ENCODE measurements at regions not wholly inside any gene's neighbourhood (a gene's known extent, or its start where the extent isn't known, plus 50 kb on each side); places are given as distances from the start of the nearest gene placed in this dataset.

DNA sequence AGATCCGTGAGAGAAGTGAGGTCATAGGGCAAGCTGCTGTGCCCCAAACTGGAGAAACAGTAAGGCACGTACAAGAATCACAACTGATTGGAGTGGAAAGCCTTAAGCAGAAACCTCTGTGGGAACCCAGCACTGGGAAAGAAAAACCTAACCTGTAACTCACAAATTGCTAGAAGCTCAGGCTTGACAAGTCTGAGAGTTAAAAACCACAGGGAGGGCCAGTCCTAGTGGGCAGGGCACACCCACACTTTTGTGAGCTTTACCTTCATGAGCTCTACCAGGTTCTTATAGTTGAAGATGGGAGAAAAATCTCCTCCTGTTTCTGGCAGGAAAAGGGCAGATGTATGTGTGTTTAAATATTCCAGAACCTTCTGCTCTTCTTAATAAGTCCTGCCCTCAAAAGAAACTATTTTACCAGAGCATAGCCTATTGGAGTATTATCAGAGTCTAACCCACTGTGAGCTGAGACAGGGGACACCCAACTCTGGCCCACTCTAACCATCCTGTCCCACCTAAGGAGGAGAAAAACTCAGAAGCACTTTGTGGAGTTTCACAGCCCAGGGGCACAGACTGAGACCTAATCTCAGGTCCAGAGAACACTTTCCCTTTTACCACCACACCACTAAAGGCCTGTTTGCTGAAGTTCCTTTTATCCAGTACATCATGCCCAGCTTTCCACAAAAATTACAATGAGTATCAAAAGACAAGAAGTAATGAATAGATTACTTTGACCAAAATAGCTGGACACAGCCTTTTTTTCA is 1265.7 kb upstream of the CHAC2 start:
- Histone ChIP-seq H2BK12ac (ENCODE audit: low read length) (no peak overlapping the region), H3K9ac (ENCODE audit: low read depth, low read length, poor library complexity) (no peak overlapping the region), H3K4ac (ENCODE audit: low read length) (no peak overlapping the region), H3K36me3 (replicated peaks in 1 of 2; ENCODE audit: control insufficient read depth in 2 of 2, insufficient read depth in 2 of 2, low read length in 2 of 2) (no peaks in the 10 kb centered on the region), H3K4me2 (ENCODE audit: insufficient read depth, low read length, poor library complexity, severe bottlenecking) (no peak overlapping the region), H4K8ac (ENCODE audit: low read depth, low read length) (no peak overlapping the region), H3K4me3 (ENCODE audit: low read length in 2 of 2) (no peak overlapping the region), H2BK5ac (ENCODE audit: low read length) (no peak overlapping the region), H3K27ac (replicated peaks; ENCODE audit: low read length) (no peak overlapping the region), H3K23ac (ENCODE audit: low read depth, low read length, poor library complexity) (no peak overlapping the region), H3K9me3 (replicated peaks in 1 of 2; ENCODE audit: control insufficient read depth in 2 of 2, insufficient read depth in 1 of 2, low read depth in 1 of 2, low read length in 2 of 2) (peaks cover 0 to 5% of the 10 kb centered on the region in 2 donors), H3K27me3 (ENCODE audit: control insufficient read depth in 3 of 3, insufficient read depth in 3 of 3, low read depth in 1 of 3, low read length in 3 of 3) (no peaks in the 10 kb centered on the region), H2AK5ac (ENCODE audit: low read depth, low read length) (no peak overlapping the region), H3K18ac (ENCODE audit: low read length) (no peak overlapping the region), H3K79me1 (ENCODE audit: low read depth, low read length) (no peaks in the 10 kb centered on the region), H4K91ac (ENCODE audit: low read depth, low read length, poor library complexity) (no peak overlapping the region), H3K14ac (ENCODE audit: low read length) (no peak overlapping the region), H2BK120ac (ENCODE audit: low read depth, low read length) (no peak overlapping the region), H3K4me1 (ENCODE audit: control insufficient read depth in 2 of 2, insufficient read depth in 1 of 2, low read depth in 1 of 2, low read length in 2 of 2) (no peaks in the 10 kb centered on the region), H2BK15ac (ENCODE audit: low read length) (no peak overlapping the region), H2AFZ (ENCODE audit: low read length) (no peak overlapping the region)
- WGBS, 2 donors (ENCODE audit: extremely low coverage in 2 of 2, insufficient read length in 2 of 2, insufficient replicate concordance in 1 of 2): no CpG with 5 or more reads among the region's 2 CpGs
- no peak for DNase-seq (ENCODE audit: low spot score)

DNA sequence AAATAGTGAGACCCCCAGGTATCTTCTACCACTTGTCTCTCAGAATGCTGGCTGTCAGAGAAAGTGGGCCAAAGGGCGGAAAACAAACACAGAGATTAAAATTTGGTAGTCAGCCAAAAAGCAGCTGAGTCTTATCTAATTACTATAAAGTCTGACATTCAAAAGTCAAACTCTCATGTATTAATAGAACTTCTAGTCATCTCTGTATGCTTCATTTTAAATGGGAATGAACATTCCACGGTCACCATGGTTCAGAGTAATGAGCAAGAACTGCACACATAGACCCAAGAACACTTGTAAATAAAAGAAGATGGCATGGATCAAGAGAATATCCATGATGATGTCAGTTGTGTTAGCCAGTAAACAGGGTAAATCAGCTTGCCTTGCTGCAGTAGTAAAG is 1267.0 kb upstream of the CHAC2 start:
- H2BK15ac ChIP-seq (ENCODE audit: low read length): no peak overlapping the region
- no peak for DNase-seq (ENCODE audit: low spot score)
- no peak overlapping the region for H3K4me3 ChIP-seq (ENCODE audit: low read length in 2 of 2)
- no peak overlapping the region for H2BK120ac ChIP-seq (ENCODE audit: low read depth, low read length)
- H2AFZ ChIP-seq (ENCODE audit: low read length): no peak overlapping the region
- no peaks in the 10 kb centered on the region for H3K27me3 ChIP-seq (ENCODE audit: control insufficient read depth in 3 of 3, insufficient read depth in 3 of 3, low read depth in 1 of 3, low read length in 3 of 3)
- H2AK5ac ChIP-seq (ENCODE audit: low read depth, low read length): no peak overlapping the region
- H3K9ac ChIP-seq (ENCODE audit: low read depth, low read length, poor library complexity): no peak overlapping the region
- H4K8ac ChIP-seq (ENCODE audit: low read depth, low read length): no peak overlapping the region
- no peaks in the 10 kb centered on the region for H3K4me1 ChIP-seq (ENCODE audit: control insufficient read depth in 2 of 2, insufficient read depth in 1 of 2, low read depth in 1 of 2, low read length in 2 of 2)
- H3K36me3 ChIP-seq (replicated peaks in 1 of 2; ENCODE audit: control insufficient read depth in 2 of 2, insufficient read depth in 2 of 2, low read length in 2 of 2): no peaks in the 10 kb centered on the region
- no peak overlapping the region for H3K4me2 ChIP-seq (ENCODE audit: insufficient read depth, low read length, poor library complexity, severe bottlenecking)
- H3K9me3 ChIP-seq (replicated peaks in 1 of 2; ENCODE audit: control insufficient read depth in 2 of 2, insufficient read depth in 1 of 2, low read depth in 1 of 2, low read length in 2 of 2): peaks cover 0 to 5% of the 10 kb centered on the region in 2 donors
- H4K91ac ChIP-seq (ENCODE audit: low read depth, low read length, poor library complexity): no peak overlapping the region
- H3K79me1 ChIP-seq (ENCODE audit: low read depth, low read length): no peaks in the 10 kb centered on the region
- WGBS, 2 donors (ENCODE audit: extremely low coverage in 2 of 2, insufficient read length in 2 of 2, insufficient replicate concordance in 1 of 2): no CpG with 5 or more reads among the region's 2 CpGs
- no peak overlapping the region for H3K18ac ChIP-seq (ENCODE audit: low read length)
- H3K14ac ChIP-seq (ENCODE audit: low read length): no peak overlapping the region
- no peak overlapping the region for H3K4ac ChIP-seq (ENCODE audit: low read length)
- H2BK5ac ChIP-seq (ENCODE audit: low read length): no peak overlapping the region
- no peak overlapping the region for H2BK12ac ChIP-seq (ENCODE audit: low read length)
- no peak overlapping the region for H3K27ac ChIP-seq (replicated peaks; ENCODE audit: low read length)
- H3K23ac ChIP-seq (ENCODE audit: low read depth, low read length, poor library complexity): no peak overlapping the region

DNA sequence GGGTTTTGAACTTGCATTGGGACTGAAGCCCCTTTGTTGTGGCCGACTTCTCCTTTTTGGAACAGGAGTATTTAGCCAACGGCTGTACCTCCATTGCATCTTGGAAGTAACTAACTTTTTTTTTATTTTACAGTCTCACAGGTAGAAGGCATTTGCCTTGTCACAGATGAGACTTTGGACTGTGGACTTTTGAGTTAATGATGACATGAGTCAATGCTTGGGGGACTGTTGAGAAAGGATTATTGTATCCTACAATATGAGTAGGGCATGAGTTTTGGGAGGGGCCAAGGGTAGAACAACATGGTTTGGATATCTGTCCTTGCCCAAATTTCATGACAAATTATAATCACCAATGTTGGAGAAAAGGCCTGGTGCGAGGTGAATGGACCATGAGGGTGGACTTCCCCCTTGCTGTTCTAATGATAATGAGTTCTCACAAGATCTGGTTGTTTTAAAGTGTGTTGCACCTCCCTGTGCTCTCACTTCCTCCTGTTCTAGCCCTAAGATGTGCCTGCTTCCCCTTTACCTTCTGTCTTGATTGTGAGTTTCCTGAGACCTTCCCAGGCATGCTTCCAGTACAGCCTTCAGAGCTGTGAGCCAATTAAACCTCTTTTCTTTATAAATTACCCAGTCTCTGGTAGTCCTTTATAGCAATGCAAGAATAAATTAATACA is 1269.4 kb upstream of the CHAC2 start:
- no peak overlapping the region for H2BK5ac ChIP-seq (ENCODE audit: low read length)
- DNase-seq (ENCODE audit: low spot score): no peak
- no peak overlapping the region for H4K8ac ChIP-seq (ENCODE audit: low read depth, low read length)
- H3K23ac ChIP-seq (ENCODE audit: low read depth, low read length, poor library complexity): no peak overlapping the region
- H2AFZ ChIP-seq (ENCODE audit: low read length): no peak overlapping the region
- no peaks in the 10 kb centered on the region for H3K27me3 ChIP-seq (ENCODE audit: control insufficient read depth in 3 of 3, insufficient read depth in 3 of 3, low read depth in 1 of 3, low read length in 3 of 3)
- no peak overlapping the region for H3K18ac ChIP-seq (ENCODE audit: low read length)
- no peak overlapping the region for H3K9ac ChIP-seq (ENCODE audit: low read depth, low read length, poor library complexity)
- WGBS, 2 donors (ENCODE audit: extremely low coverage in 2 of 2, insufficient read length in 2 of 2, insufficient replicate concordance in 1 of 2): no CpG with 5 or more reads among the region's 3 CpGs
- H3K27ac ChIP-seq (replicated peaks; ENCODE audit: low read length): no peak overlapping the region
- H3K36me3 ChIP-seq (replicated peaks in 1 of 2; ENCODE audit: control insufficient read depth in 2 of 2, insufficient read depth in 2 of 2, low read length in 2 of 2): no peaks in the 10 kb centered on the region
- H2BK120ac ChIP-seq (ENCODE audit: low read depth, low read length): no peak overlapping the region
- H2AK5ac ChIP-seq (ENCODE audit: low read depth, low read length): no peak overlapping the region
- H3K4me1 ChIP-seq (ENCODE audit: control insufficient read depth in 2 of 2, insufficient read depth in 1 of 2, low read depth in 1 of 2, low read length in 2 of 2): no peaks in the 10 kb centered on the region
- no peak overlapping the region for H3K4me3 ChIP-seq (ENCODE audit: low read length in 2 of 2)
- no peak overlapping the region for H2BK12ac ChIP-seq (ENCODE audit: low read length)
- H3K14ac ChIP-seq (ENCODE audit: low read length): no peak overlapping the region
- H2BK15ac ChIP-seq (ENCODE audit: low read length): no peak overlapping the region
- H4K91ac ChIP-seq (ENCODE audit: low read depth, low read length, poor library complexity): no peak overlapping the region
- H3K9me3 ChIP-seq (replicated peaks in 1 of 2; ENCODE audit: control insufficient read depth in 2 of 2, insufficient read depth in 1 of 2, low read depth in 1 of 2, low read length in 2 of 2): peaks cover 0 to 5% of the 10 kb centered on the region in 2 donors
- no peak overlapping the region for H3K4ac ChIP-seq (ENCODE audit: low read length)
- no peak overlapping the region for H3K4me2 ChIP-seq (ENCODE audit: insufficient read depth, low read length, poor library complexity, severe bottlenecking)
- H3K79me1 ChIP-seq (ENCODE audit: low read depth, low read length): no peaks in the 10 kb centered on the region

DNA sequence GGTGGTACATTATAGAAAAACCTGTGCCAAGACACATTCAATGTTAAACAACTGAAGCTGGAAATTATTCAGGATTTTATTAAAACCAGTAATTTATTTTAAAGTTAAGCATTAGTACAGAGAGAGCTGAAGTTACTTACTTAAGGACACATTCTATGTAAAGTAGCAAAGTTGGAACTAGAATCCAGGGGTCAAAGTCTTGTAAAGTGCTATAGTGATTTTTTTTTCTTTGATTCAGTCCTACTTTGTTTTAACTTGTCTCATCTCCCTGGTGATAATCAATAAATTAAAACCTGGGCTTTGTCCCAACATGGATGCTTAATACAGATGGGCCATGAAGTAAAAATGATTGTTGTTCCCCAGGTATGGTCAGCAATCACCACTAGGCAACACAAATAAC is 1271.8 kb upstream of the CHAC2 start:
- Histone ChIP-seq H2BK5ac (ENCODE audit: low read length) (no peak overlapping the region), H4K8ac (ENCODE audit: low read depth, low read length) (no peak overlapping the region), H4K91ac (ENCODE audit: low read depth, low read length, poor library complexity) (no peak overlapping the region), H3K23ac (ENCODE audit: low read depth, low read length, poor library complexity) (no peak overlapping the region), H3K4me1 (ENCODE audit: control insufficient read depth in 2 of 2, insufficient read depth in 1 of 2, low read depth in 1 of 2, low read length in 2 of 2) (no peaks in the 10 kb centered on the region), H3K4ac (ENCODE audit: low read length) (no peak overlapping the region), H3K79me1 (ENCODE audit: low read depth, low read length) (no peaks in the 10 kb centered on the region), H3K27me3 (ENCODE audit: control insufficient read depth in 3 of 3, insufficient read depth in 3 of 3, low read depth in 1 of 3, low read length in 3 of 3) (no peaks in the 10 kb centered on the region), H2BK12ac (ENCODE audit: low read length) (no peak overlapping the region), H2AK5ac (ENCODE audit: low read depth, low read length) (no peak overlapping the region), H2BK15ac (ENCODE audit: low read length) (no peak overlapping the region), H3K18ac (ENCODE audit: low read length) (no peak overlapping the region), H3K4me2 (ENCODE audit: insufficient read depth, low read length, poor library complexity, severe bottlenecking) (no peak overlapping the region), H2BK120ac (ENCODE audit: low read depth, low read length) (no peak overlapping the region), H3K4me3 (ENCODE audit: low read length in 2 of 2) (no peak overlapping the region), H3K36me3 (replicated peaks in 1 of 2; ENCODE audit: control insufficient read depth in 2 of 2, insufficient read depth in 2 of 2, low read length in 2 of 2) (no peaks in the 10 kb centered on the region), H2AFZ (ENCODE audit: low read length) (no peak overlapping the region), H3K9me3 (replicated peaks in 1 of 2; ENCODE audit: control insufficient read depth in 2 of 2, insufficient read depth in 1 of 2, low read depth in 1 of 2, low read length in 2 of 2) (peaks cover 0 to 5% of the 10 kb centered on the region in 2 donors), H3K14ac (ENCODE audit: low read length) (no peak overlapping the region), H3K9ac (ENCODE audit: low read depth, low read length, poor library complexity) (no peak overlapping the region), H3K27ac (replicated peaks; ENCODE audit: low read length) (no peak overlapping the region)
- no peak for DNase-seq (ENCODE audit: low spot score)

All from neuronal stem cell (in vitro differentiated cells).